SK-N-MC (cell line): ENCODE measurements at regions not wholly inside any gene's neighbourhood (a gene's known extent, or its start where the extent isn't known, plus 50 kb on each side); places are given as distances from the start of the nearest gene placed in this dataset.

Experiments
- EZH2 ChIP-seq: fragments of 200-600 bp; sonication (generic); IDR thresholded peaks from one replicate; pipeline ENCODE4 v1.6.1; 2017; ENCODE audit warnings: antibody characterized with exemption
- POLR2AphosphoS5 ChIP-seq: IDR thresholded peaks from 2 replicates; pipeline ENCODE4 v1.6.1; 2012; ENCODE audit warnings: mild to moderate bottlenecking, low read depth, low read length, borderline replicate concordance

DNA sequence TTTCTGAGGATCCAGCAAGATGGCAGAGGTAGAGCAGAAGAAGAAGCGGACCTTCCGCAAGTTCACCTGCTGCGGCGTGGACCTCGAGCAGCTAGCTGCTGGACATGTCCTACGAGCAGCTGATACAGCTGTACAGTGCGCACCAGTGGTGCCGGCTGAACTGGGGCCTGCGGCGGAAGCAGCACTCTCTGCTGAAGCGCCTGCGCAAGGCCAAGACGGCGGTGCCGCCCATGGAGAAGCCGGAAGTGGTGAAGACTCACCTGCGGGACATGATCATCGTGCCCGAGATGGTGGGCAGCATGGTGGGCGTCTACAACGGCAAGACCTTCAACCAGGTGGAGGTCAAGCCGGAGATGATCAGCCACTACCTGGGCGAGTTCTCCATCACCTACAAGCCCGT is 125.8 kb downstream of the LRIG2 start:
- no peak for TF ChIP-seq EZH2
- TF ChIP-seq POLR2AphosphoS5 = no peak
